NB4 (cell line): ENCODE measurements at regions not wholly inside any gene's neighbourhood (a gene's known extent, or its start where the extent isn't known, plus 50 kb on each side); places are given as distances from the start of the nearest gene placed in this dataset.

ENCODE experiments used
- CTCF ChIP-seq: IDR thresholded peaks from one replicate; pipeline ENCODE4 v1.5.1; 2012; ENCODE audit warnings: low read depth, low read length
- MYC ChIP-seq: IDR thresholded peaks from 2 replicates; pipeline ENCODE4 v1.6.1; 2011; ENCODE audit warnings: low read depth, low read length
- POLR2A ChIP-seq: IDR thresholded peaks from 2 replicates; pipeline ENCODE4 v1.6.1; 2011; ENCODE audit warnings: mild to moderate bottlenecking; ENCODE audit not compliant: insufficient read length; ENCODE audit errors: extremely low read depth

GRCh38 chr18:56382541-56382940 is 255.9 kb downstream of the TXNL1 start:
- TF ChIP-seq CTCF (no peak), MYC (no peak), POLR2A (no peak)
